ENCODE measurements at regions not wholly inside any gene's neighbourhood (a gene's known extent, or its start where the extent isn't known, plus 50 kb on each side); places are given as distances from the start of the nearest gene placed in this dataset.

DNA sequence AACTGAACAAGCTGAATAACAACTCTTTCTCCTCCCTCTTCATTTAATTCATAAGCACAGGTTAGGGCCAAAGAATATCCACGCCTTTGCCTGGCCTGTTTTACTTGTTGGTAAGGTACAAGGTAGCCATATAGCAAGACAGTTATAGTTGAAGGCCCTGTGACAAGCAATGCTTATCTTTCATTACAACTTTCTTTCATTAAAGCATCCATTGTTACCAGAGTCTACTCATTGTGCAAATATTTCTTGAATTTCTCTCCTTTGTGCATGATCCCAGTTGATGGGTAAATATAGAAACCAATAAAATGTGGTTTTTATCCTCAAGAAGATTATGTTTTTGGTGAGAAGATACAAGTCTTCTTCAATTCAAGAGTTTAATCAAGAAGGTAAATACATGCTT lies 140.2 kb downstream of the UBE2E3 start:
- TF ChIP-seq POLR2A (IDR thresholded peaks at IDR 0.05; ENCODE audit: low read depth, low read length) (no peak), PAX5 (IDR thresholded peaks at IDR 0.05; ENCODE audit: insufficient read depth, low read length, severe bottlenecking) (no peak), POLR2AphosphoS5 (IDR thresholded peaks at IDR 0.05; ENCODE audit: low read depth, low read length) (no peak), SPI1 (IDR thresholded peaks at IDR 0.05; ENCODE audit: low read depth, low read length) (no peak), TAF1 (IDR thresholded peaks at IDR 0.05; ENCODE audit: low read depth, low read length) (no peak), POU2F2 (IDR thresholded peaks at IDR 0.05; ENCODE audit: low read depth, low read length) (no peak)
